Ishikawa (cell line): ENCODE measurements at regions not wholly inside any gene's neighbourhood (a gene's known extent, or its start where the extent isn't known, plus 50 kb on each side); places are given as distances from the start of the nearest gene placed in this dataset.

Experiments
- CEBPB ChIP-seq: IDR thresholded peaks from 2 replicates; pipeline ENCODE4 v1.6.1; 2012
- CREB1 ChIP-seq: IDR thresholded peaks from 2 replicates; pipeline ENCODE4 v1.6.1; 2012; ENCODE audit warnings: low read depth
- EGR1 ChIP-seq: IDR thresholded peaks from 2 replicates; pipeline ENCODE4 v1.6.1; 2012
- EP300 ChIP-seq: IDR thresholded peaks from 2 replicates; pipeline ENCODE4 v1.6.1; 2012; ENCODE audit warnings: borderline replicate concordance
- FOXM1 ChIP-seq: IDR thresholded peaks from 2 replicates; pipeline ENCODE4 v1.6.1; 2012; ENCODE audit warnings: low read depth, borderline replicate concordance
- NFIC ChIP-seq: IDR thresholded peaks from 2 replicates; pipeline ENCODE4 v1.6.1; 2012
- RAD21 ChIP-seq: IDR thresholded peaks from 2 replicates; pipeline ENCODE4 v1.6.1; 2012; ENCODE audit warnings: low read depth
- TAF1 ChIP-seq: IDR thresholded peaks from 2 replicates; pipeline ENCODE4 v1.6.1; 2012; ENCODE audit warnings: low read depth, mild to moderate bottlenecking
- TCF12 ChIP-seq: IDR thresholded peaks from 2 replicates; pipeline ENCODE4 v1.6.1; 2012; ENCODE audit warnings: low read depth
- TEAD4 ChIP-seq: IDR thresholded peaks from 2 replicates; pipeline ENCODE4 v1.6.1; 2012
- YY1 ChIP-seq: IDR thresholded peaks from 2 replicates; pipeline ENCODE4 v1.6.1; 2012; ENCODE audit warnings: low read depth
- ZBTB7A ChIP-seq: IDR thresholded peaks from 2 replicates; pipeline ENCODE4 v1.6.1; 2012; ENCODE audit warnings: low read depth
- TF ChIP-seq, protein P1 (sequence below): IDR thresholded peaks from 2 replicates; pipeline ENCODE4 v1.6.1; 2012
- TF ChIP-seq, protein P2 (sequence below): IDR thresholded peaks from 2 replicates; pipeline ENCODE4 v1.6.1; 2012; ENCODE audit warnings: low read depth, mild to moderate bottlenecking
- TF ChIP-seq, protein P3 (sequence below): IDR thresholded peaks from 2 replicates; pipeline ENCODE4 v1.6.1; 2012

DNA sequence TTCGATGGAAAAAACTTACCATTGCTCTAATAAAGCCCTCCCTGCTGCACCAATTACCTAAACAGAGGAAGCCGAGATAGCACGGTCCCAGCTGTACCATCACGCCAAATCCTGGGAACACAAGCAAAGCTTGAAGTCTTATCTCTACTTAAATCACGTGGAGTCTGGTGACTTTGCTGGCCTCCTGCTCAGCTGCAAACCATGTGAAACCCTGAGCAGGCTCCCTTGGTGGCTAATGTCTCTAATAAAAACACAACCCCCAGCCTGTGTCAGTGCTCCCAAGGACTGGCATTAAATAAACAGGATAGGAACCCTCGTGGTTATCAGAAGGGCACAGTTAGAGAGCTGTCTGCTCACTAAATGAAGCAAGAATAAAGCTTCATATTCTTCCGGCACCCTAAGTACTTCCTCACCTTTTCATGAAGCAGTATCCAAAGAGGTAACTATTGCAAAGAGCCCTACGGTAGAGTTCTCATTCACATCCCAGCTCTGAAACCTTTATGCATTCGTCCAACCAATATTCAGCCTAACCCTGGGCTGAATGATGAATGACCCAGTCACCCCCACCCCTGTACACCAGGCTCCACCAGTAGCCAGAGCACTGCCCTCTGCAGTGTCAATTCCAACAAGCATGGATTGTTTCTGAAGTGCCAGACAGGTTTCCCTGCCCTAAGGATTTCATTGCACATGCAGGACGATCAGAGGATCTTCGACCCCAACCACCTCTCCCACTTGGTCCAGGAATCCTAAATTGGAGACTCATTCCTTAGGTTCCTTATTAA lies 452.7 kb upstream of the TMPO start:
- TF ChIP-seq CREB1 (no peak), CEBPB (no peak), FOXM1 (no peak), EGR1 (no peak), NFIC (no peak), TAF1 (no peak), TCF12 (no peak)

- TF ChIP-seq TAF1 (no peak), EP300 (no peak), TEAD4 (no peak), EGR1 (no peak), NFIC (no peak), FOXM1 (no peak), CEBPB (no peak), CREB1 (no peak), TCF12 (no peak), YY1 (no peak), RAD21 (no peak), ZBTB7A (no peak)
- TF ChIP-seq, protein P1, sequence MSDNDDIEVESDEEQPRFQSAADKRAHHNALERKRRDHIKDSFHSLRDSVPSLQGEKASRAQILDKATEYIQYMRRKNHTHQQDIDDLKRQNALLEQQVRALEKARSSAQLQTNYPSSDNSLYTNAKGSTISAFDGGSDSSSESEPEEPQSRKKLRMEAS: no peak
- TF ChIP-seq, protein P2, sequence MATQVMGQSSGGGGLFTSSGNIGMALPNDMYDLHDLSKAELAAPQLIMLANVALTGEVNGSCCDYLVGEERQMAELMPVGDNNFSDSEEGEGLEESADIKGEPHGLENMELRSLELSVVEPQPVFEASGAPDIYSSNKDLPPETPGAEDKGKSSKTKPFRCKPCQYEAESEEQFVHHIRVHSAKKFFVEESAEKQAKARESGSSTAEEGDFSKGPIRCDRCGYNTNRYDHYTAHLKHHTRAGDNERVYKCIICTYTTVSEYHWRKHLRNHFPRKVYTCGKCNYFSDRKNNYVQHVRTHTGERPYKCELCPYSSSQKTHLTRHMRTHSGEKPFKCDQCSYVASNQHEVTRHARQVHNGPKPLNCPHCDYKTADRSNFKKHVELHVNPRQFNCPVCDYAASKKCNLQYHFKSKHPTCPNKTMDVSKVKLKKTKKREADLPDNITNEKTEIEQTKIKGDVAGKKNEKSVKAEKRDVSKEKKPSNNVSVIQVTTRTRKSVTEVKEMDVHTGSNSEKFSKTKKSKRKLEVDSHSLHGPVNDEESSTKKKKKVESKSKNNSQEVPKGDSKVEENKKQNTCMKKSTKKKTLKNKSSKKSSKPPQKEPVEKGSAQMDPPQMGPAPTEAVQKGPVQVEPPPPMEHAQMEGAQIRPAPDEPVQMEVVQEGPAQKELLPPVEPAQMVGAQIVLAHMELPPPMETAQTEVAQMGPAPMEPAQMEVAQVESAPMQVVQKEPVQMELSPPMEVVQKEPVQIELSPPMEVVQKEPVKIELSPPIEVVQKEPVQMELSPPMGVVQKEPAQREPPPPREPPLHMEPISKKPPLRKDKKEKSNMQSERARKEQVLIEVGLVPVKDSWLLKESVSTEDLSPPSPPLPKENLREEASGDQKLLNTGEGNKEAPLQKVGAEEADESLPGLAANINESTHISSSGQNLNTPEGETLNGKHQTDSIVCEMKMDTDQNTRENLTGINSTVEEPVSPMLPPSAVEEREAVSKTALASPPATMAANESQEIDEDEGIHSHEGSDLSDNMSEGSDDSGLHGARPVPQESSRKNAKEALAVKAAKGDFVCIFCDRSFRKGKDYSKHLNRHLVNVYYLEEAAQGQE: no peak
- TF ChIP-seq, protein P3, sequence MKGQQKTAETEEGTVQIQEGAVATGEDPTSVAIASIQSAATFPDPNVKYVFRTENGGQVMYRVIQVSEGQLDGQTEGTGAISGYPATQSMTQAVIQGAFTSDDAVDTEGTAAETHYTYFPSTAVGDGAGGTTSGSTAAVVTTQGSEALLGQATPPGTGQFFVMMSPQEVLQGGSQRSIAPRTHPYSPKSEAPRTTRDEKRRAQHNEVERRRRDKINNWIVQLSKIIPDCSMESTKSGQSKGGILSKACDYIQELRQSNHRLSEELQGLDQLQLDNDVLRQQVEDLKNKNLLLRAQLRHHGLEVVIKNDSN: no peak
Observed at GRCh38 chr12:98064501-98064900, 450.9 kb upstream of the TMPO start.

GRCh38 chr12:98067795-98068194 lies 447.6 kb upstream of the TMPO start:
- TF ChIP-seq ZBTB7A: no peak
- TF ChIP-seq EP300: no peak
- TF ChIP-seq, protein P3: no peak
- no peak for TF ChIP-seq EGR1
- no peak for TF ChIP-seq TEAD4
- TF ChIP-seq TCF12: no peak
- TF ChIP-seq, protein P2: no peak
- TF ChIP-seq FOXM1: no peak
- TF ChIP-seq, protein P1: no peak
- no peak for TF ChIP-seq YY1

DNA sequence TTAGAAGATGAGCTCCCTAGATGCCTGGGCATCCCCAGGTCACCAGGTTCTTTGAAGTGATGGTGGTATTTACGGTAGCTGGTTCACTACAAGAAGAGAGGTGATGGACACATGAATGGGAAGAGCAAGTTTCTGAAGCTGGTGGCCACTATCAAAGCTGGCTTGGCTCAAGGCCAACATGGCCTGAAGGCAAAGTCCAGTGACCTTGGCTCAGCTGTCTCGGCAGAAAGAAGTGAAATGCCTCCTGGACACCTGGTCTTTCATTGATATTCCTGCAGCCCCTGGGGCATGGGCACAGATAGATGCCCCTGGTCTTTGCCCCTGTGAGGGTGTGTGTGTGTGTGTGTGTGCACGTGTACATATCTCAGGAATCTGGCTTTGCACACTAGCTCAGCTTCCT lies 441.8 kb upstream of the TMPO start:
- TF ChIP-seq NFIC: peak; percentile 23; the same call in 1 of the 2 replicates
- no peak for TF ChIP-seq CEBPB

GRCh38 chr12:98074286-98074685 lies 441.1 kb upstream of the TMPO start:
- TF ChIP-seq, protein P2: no peak
- TF ChIP-seq, protein P1: no peak
- no peak for TF ChIP-seq EP300
- no peak for TF ChIP-seq TAF1
- TF ChIP-seq, protein P3: no peak
- no peak for TF ChIP-seq CREB1
